ENCODE measurements at regions not wholly inside any gene's neighbourhood (a gene's known extent, or its start where the extent isn't known, plus 50 kb on each side); places are given as distances from the start of the nearest gene placed in this dataset.

DNA sequence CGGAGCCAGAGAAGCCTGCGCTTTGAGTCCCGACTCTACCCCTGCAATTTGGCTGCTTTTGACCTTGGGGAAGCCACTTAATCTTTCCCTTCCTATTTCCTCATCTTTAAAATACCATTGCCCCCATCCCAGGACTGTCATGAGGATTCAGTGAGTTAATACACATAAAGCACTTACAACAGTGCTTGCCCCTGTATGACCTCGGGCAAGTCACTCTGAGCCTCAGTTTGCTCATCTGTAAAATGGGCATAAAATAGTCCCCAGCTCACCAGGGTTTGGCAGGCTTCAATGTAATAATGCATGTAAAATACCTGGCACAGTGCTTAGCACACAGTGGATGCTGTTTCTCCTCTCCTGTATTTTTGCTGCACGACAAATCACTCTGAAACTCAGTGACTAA lies 278.7 kb upstream of the PWP1 start:
- DNase-seq, result no peak
- Histone ChIP-seq H3K9ac (ENCODE audit: low read length) (no peak overlapping the region), H3K27me3 (ENCODE audit: low read length) (no peaks in the 10 kb centered on the region), H3K36me3 (ENCODE audit: low read depth, low read length) (no peaks in the 10 kb centered on the region), H3K79me2 (ENCODE audit: low read length) (no peaks in the 10 kb centered on the region), H3K4me3 (ENCODE audit: low read length) (no peak overlapping the region), H3F3A (ENCODE audit: low read length, unreplicated experiment) (no peaks in the 10 kb centered on the region), H2AFZ (ENCODE audit: low read length) (no peak overlapping the region), H3K9me3 (ENCODE audit: low read length) (no peaks in the 10 kb centered on the region), H3K27ac (ENCODE audit: low read length) (no peak overlapping the region), H3K9me2 (replicated peaks; ENCODE audit: low read length) (no peaks in the 10 kb centered on the region), H3K4me2 (ENCODE audit: low read length) (no peak overlapping the region), H3K4me1 (ENCODE audit: insufficient read depth, low read length) (peaks cover 15% of the 10 kb centered on the region), H4K20me1 (ENCODE audit: low read length) (no peaks in the 10 kb centered on the region)
- ATAC-seq, result no peak
- intact Hi-C loops (cut with micrococcal nuclease), result no loop called here
- BruUV-seq (replicated peaks), result no TSS peak
- CTCF ChIA-PET, result no interaction called here
- POLR2A ChIA-PET (ENCODE audit: unreplicated experiment), result no interaction called here
- TF ChIP-seq EZH2phosphoT487 (IDR thresholded peaks at IDR 0.05; ENCODE audit: borderline replicate concordance, low read length), result no peak
- TF ChIP-seq CTCF (conservative IDR thresholded peaks at IDR 0.05; ENCODE audit: low read depth, low read length), result no peak
- TF ChIP-seq EZH2 (IDR thresholded peaks at IDR 0.05; ENCODE audit: low read length, unreplicated experiment), result no peak

GRCh38 chr12:107411792-107412535 lies 273.6 kb upstream of the PWP1 start:
- ChIA-PET POLR2A (ENCODE audit: unreplicated experiment) (no interaction called here), CTCF (no interaction called here)
- intact Hi-C loops (cut with micrococcal nuclease), result no loop called here
- H3K36me3 ChIP-seq (ENCODE audit: low read depth, low read length), result no peaks in the 10 kb centered on the region
- peak; percentile 73 for ATAC-seq
- BruUV-seq (replicated peaks), result no TSS peak
- H3K27ac ChIP-seq (ENCODE audit: low read length), result peak overlapping the region; percentile 38
- H3K9me3 ChIP-seq (ENCODE audit: low read length), result no peaks in the 10 kb centered on the region
- no peak overlapping the region for H3K9ac ChIP-seq (ENCODE audit: low read length)
- DNase-seq, result peak; percentile 98
- H3K9me2 ChIP-seq (replicated peaks; ENCODE audit: low read length), result no peaks in the 10 kb centered on the region
- no peak overlapping the region for H2AFZ ChIP-seq (ENCODE audit: low read length)
- peak overlapping the region; percentile 52 for H3K4me2 ChIP-seq (ENCODE audit: low read length)
- TF ChIP-seq EZH2phosphoT487 (IDR thresholded peaks at IDR 0.05; ENCODE audit: borderline replicate concordance, low read length), result no peak
- no peak for TF ChIP-seq EZH2 (IDR thresholded peaks at IDR 0.05; ENCODE audit: low read length, unreplicated experiment)
- TF ChIP-seq CTCF (conservative IDR thresholded peaks at IDR 0.05; ENCODE audit: low read depth, low read length), result no peak
- peaks cover 4% of the 10 kb centered on the region; the same call in 1 of the 2 replicates for H3K79me2 ChIP-seq (ENCODE audit: low read length)
- no peaks in the 10 kb centered on the region for H3F3A ChIP-seq (ENCODE audit: low read length, unreplicated experiment)
- H4K20me1 ChIP-seq (ENCODE audit: low read length), result no peaks in the 10 kb centered on the region
- peaks cover 42% of the 10 kb centered on the region for H3K4me1 ChIP-seq (ENCODE audit: insufficient read depth, low read length)
- H3K27me3 ChIP-seq (ENCODE audit: low read length), result no peaks in the 10 kb centered on the region
- no peak overlapping the region; the same call in 1 of the 2 replicates for H3K4me3 ChIP-seq (ENCODE audit: low read length)

DNA sequence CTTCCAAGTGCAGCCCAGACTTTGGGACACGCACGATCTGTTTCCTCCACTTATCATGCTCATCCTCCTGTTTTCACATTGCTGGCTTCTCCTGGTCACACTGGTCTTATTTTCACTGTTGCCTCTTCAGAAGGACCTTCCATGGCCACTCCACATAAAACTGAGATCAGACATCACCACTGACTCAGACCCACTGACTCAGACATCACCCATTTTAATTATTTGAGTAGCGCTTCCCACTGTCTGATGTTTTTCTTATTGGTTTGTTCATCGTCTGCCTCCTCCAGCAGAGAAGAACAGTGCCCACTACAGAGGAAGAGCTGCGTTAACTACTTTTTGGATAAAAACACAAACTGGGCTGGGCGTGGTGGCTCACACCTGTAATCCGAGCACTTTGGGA lies 270.5 kb upstream of the PWP1 start:
- no peak; the same call in 1 of the 2 replicates for ATAC-seq
- CTCF ChIA-PET, result no interaction called here

More for the DNA sequence above, 270.5 kb upstream of the PWP1 start:
- peak; percentile 83 for DNase-seq
- POLR2A ChIA-PET (ENCODE audit: unreplicated experiment), result no interaction called here
- no TSS peak for BruUV-seq (replicated peaks)
- no peak overlapping the region for H3K9ac ChIP-seq (ENCODE audit: low read length)
- no peaks in the 10 kb centered on the region for H4K20me1 ChIP-seq (ENCODE audit: low read length)
- H3K27me3 ChIP-seq (ENCODE audit: low read length), result no peaks in the 10 kb centered on the region
- no peaks in the 10 kb centered on the region for H3K9me3 ChIP-seq (ENCODE audit: low read length)
- H2AFZ ChIP-seq (ENCODE audit: low read length), result no peak overlapping the region
- no peak for TF ChIP-seq EZH2 (IDR thresholded peaks at IDR 0.05; ENCODE audit: low read length, unreplicated experiment)
- peak; percentile 40; the same call in 1 of the 2 replicates for TF ChIP-seq CTCF (conservative IDR thresholded peaks at IDR 0.05; ENCODE audit: low read depth, low read length)
- no peak for TF ChIP-seq EZH2phosphoT487 (IDR thresholded peaks at IDR 0.05; ENCODE audit: borderline replicate concordance, low read length)
- no peak overlapping the region for H3K27ac ChIP-seq (ENCODE audit: low read length)
- H3K36me3 ChIP-seq (ENCODE audit: low read depth, low read length), result 0 out of 2 replicates have a peak, but pooled peaks cover 4% of the 10 kb centered on the region
- peaks cover 4% of the 10 kb centered on the region; the same call in 1 of the 2 replicates for H3K79me2 ChIP-seq (ENCODE audit: low read length)
- peaks cover 42% of the 10 kb centered on the region for H3K4me1 ChIP-seq (ENCODE audit: insufficient read depth, low read length)
- no peak overlapping the region for H3K4me3 ChIP-seq (ENCODE audit: low read length)
- no peaks in the 10 kb centered on the region for H3K9me2 ChIP-seq (replicated peaks; ENCODE audit: low read length)
- intact Hi-C loops (cut with micrococcal nuclease), result no loop called here
- no peaks in the 10 kb centered on the region for H3F3A ChIP-seq (ENCODE audit: low read length, unreplicated experiment)
- peak overlapping the region; percentile 10; the same call in 1 of the 2 replicates for H3K4me2 ChIP-seq (ENCODE audit: low read length)

Data from PC-3 (cell line).